ENCODE measurements at regions not wholly inside any gene's neighbourhood (a gene's known extent, or its start where the extent isn't known, plus 50 kb on each side); places are given as distances from the start of the nearest gene placed in this dataset.

- ChIA-PET CTCF (no interaction called here), POLR2A (no interaction called here)
- DNase-seq (ENCODE audit: low read depth, low spot score) (no peak), ATAC-seq (no peak)
- no peak overlapping the region for H3K27ac ChIP-seq (ENCODE audit: low read length)
- no peaks in the 10 kb centered on the region for H3K9me3 ChIP-seq (ENCODE audit: control insufficient read depth, insufficient read depth, low read depth, low read length)
- no peaks in the 10 kb centered on the region for H3K4me1 ChIP-seq (ENCODE audit: control insufficient read depth, insufficient read depth, low read length)
- no TSS peak for BruUV-seq (replicated peaks)
- no peak for TF ChIP-seq REST (IDR thresholded peaks at IDR 0.05; ENCODE audit: insufficient read depth in 1 of 2, low read depth in 2 of 2, low read length in 1 of 2)
- no peak for TF ChIP-seq TCF7L2 (IDR thresholded peaks at IDR 0.05; ENCODE audit: low read depth, low read length)
- in situ Hi-C loops (cut with HindIII; ENCODE audit: low pct_unique_long_range_greater_than_20kb, low sequenced_read_pairs) (no loop called here), intact Hi-C loops (cut with micrococcal nuclease; ENCODE audit: unreplicated experiment) (no loop called here)
- H3K36me3 ChIP-seq (ENCODE audit: control insufficient read depth, insufficient read depth, low read length), result no peaks in the 10 kb centered on the region
- no peak overlapping the region for H3K4me3 ChIP-seq (ENCODE audit: low read depth in 2 of 2, low read length in 2 of 2)
- no peaks in the 10 kb centered on the region for H3K27me3 ChIP-seq (ENCODE audit: control insufficient read depth, insufficient read depth, low read length)
Observed at GRCh38 chr3:111472556-111472955, 69.4 kb upstream of the CD96 start.

- Histone ChIP-seq H3K4me1 (ENCODE audit: control insufficient read depth, insufficient read depth, low read length) (no peaks in the 10 kb centered on the region), H3K27me3 (ENCODE audit: control insufficient read depth, insufficient read depth, low read length) (no peaks in the 10 kb centered on the region), H3K9me3 (ENCODE audit: control insufficient read depth, insufficient read depth, low read depth, low read length) (no peaks in the 10 kb centered on the region), H3K4me3 (ENCODE audit: low read depth in 2 of 2, low read length in 2 of 2) (no peak overlapping the region), H3K36me3 (ENCODE audit: control insufficient read depth, insufficient read depth, low read length) (no peaks in the 10 kb centered on the region), H3K27ac (ENCODE audit: low read length) (no peak overlapping the region)
- ChIA-PET CTCF (no interaction called here), POLR2A (no interaction called here)
- no peak for TF ChIP-seq TCF7L2 (IDR thresholded peaks at IDR 0.05; ENCODE audit: low read depth, low read length)
- no peak for TF ChIP-seq REST (IDR thresholded peaks at IDR 0.05; ENCODE audit: insufficient read depth in 1 of 2, low read depth in 2 of 2, low read length in 1 of 2)
- TF ChIP-seq POLR2AphosphoS5 (IDR thresholded peaks at IDR 0.05; ENCODE audit: low read depth, low read length), result no peak
- no peak for TF ChIP-seq CTCF (IDR thresholded peaks at IDR 0.05)
- no peak for TF ChIP-seq SIN3A (IDR thresholded peaks at IDR 0.05; ENCODE audit: borderline replicate concordance, insufficient read depth, low read depth, low read length)
- in situ Hi-C loops (cut with HindIII; ENCODE audit: low pct_unique_long_range_greater_than_20kb, low sequenced_read_pairs), result no loop called here
- DNase-seq (ENCODE audit: low read depth, low spot score) (no peak), ATAC-seq (no peak)
- no TSS peak for BruUV-seq (replicated peaks)
- intact Hi-C loops (cut with micrococcal nuclease; ENCODE audit: unreplicated experiment), result no loop called here
Observed at GRCh38 chr3:111473550-111473949, 68.4 kb upstream of the CD96 start.

Measured in Panc1 (cell line).